ENCODE measurements at regions not wholly inside any gene's neighbourhood (a gene's known extent, or its start where the extent isn't known, plus 50 kb on each side); places are given as distances from the start of the nearest gene placed in this dataset.

- TF ChIP-seq, protein P1, sequence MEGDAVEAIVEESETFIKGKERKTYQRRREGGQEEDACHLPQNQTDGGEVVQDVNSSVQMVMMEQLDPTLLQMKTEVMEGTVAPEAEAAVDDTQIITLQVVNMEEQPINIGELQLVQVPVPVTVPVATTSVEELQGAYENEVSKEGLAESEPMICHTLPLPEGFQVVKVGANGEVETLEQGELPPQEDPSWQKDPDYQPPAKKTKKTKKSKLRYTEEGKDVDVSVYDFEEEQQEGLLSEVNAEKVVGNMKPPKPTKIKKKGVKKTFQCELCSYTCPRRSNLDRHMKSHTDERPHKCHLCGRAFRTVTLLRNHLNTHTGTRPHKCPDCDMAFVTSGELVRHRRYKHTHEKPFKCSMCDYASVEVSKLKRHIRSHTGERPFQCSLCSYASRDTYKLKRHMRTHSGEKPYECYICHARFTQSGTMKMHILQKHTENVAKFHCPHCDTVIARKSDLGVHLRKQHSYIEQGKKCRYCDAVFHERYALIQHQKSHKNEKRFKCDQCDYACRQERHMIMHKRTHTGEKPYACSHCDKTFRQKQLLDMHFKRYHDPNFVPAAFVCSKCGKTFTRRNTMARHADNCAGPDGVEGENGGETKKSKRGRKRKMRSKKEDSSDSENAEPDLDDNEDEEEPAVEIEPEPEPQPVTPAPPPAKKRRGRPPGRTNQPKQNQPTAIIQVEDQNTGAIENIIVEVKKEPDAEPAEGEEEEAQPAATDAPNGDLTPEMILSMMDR (IDR thresholded peaks at IDR 0.05): no peak
- no peak for TF ChIP-seq EZH2 (IDR thresholded peaks at IDR 0.05; ENCODE audit: borderline replicate concordance, insufficient read depth, low read depth, low read length, poor library complexity, severe bottlenecking)
Observed at GRCh38 chr2:126049461-126049860, 606.5 kb upstream of the GYPC start.
